Cardiac fibroblast (primary cell): ENCODE measurements at regions not wholly inside any gene's neighbourhood (a gene's known extent, or its start where the extent isn't known, plus 50 kb on each side); places are given as distances from the start of the nearest gene placed in this dataset.

ENCODE experiments used
- DNase-seq, 2 donors: peaks; one replicate each; pipeline versions ENCODE4 v3.0.0 to v3.0.0-alpha.2; 2010; ENCODE audit warnings: low read depth in 2 of 2
- H3K4me3 ChIP-seq, 2 donors: replicated peaks in 1 of 2; 1 replicate in 1 of 2; 2 replicates in 1 of 2; pipeline ENCODE4 v1.5.1; 2011; ENCODE audit warnings: low read depth in 2 of 2, low read length in 2 of 2, mild to moderate bottlenecking in 2 of 2, moderate library complexity in 1 of 2
- CTCF ChIP-seq: IDR thresholded peaks from one replicate; pipeline ENCODE4 v1.5.1; 2011; ENCODE audit warnings: low read depth, mild to moderate bottlenecking, low read length, inconsistent platforms

GRCh38 chr1:14442669-14443068 lies 155.8 kb upstream of the KAZN start:
- no peak for TF ChIP-seq CTCF
- no peak overlapping the region for H3K4me3 ChIP-seq
- DNase-seq, result no peak

GRCh38 chr1:14443164-14443787 lies 155.2 kb upstream of the KAZN start:
- H3K4me3 ChIP-seq, result no peak overlapping the region
- no peak for TF ChIP-seq CTCF
- no peak for DNase-seq

DNA sequence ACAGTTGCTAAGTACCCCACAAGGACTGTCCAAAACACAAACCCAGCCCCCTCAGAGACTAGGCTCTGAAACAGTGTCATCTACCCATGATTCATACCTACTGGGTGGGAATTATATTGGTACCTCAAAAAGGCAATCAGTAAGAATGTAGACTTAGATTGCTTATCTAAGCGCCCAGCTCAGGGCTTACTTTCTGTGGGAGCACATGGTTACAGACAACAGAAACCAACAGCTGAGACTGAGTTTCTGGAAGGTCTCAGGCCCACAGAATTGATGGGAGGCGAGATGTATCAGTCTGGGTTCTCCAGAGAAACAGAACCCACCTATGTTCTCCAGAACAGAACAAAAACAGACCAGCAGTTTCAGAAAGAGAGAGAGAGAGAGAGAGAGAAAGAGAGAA lies 147.3 kb upstream of the KAZN start:
- DNase-seq, result no peak
- TF ChIP-seq CTCF, result no peak
- H3K4me3 ChIP-seq, result no peak overlapping the region

- no peak for TF ChIP-seq CTCF
- H3K4me3 ChIP-seq, result no peak overlapping the region
- no peak for DNase-seq
These were observed 145.9 kb upstream of the KAZN start for GRCh38 chr1:14452551-14452950.

DNA sequence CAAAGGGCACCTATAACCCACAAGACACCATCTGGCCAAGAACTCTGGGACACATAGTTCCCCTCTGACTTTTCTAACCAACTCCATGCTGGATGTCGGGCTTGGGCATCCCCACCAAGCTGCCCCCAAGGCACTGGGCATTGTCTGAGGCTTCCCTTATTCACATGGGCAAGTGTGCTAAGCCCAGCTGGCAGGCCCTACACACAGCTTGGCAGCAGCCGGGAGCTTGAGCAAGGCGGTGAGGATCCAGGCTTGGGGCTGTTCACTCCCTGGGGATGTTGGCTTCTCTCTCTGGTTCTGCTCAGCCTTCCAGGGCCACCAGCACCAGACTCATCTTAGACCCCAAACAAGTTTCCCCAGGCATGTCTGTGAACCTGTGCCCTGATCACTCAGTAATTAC lies 138.3 kb upstream of the KAZN start:
- no peak for TF ChIP-seq CTCF
- no peak for DNase-seq
- H3K4me3 ChIP-seq, result no peak overlapping the region

DNA sequence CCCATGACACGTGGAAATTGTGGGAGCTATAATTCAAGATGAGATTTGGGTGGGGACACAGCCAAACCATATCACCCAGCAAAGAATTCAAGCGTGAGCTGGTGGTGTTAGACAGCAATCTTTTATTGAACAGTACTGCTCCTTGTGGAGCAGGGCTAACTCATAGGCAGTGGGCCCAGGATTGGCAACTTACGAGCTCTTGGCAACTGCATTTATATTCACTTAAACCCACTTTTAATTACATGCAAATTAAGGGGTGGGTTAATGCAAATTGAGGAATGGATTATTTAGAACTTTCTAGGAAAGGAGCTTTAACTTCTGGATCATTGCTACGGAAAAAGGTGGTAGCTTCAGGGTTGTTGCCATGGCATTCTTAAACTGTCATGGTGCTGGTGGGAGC lies 135.6 kb upstream of the KAZN start:
- TF ChIP-seq CTCF, result no peak
- H3K4me3 ChIP-seq, result no peak overlapping the region
- DNase-seq, result no peak

DNA sequence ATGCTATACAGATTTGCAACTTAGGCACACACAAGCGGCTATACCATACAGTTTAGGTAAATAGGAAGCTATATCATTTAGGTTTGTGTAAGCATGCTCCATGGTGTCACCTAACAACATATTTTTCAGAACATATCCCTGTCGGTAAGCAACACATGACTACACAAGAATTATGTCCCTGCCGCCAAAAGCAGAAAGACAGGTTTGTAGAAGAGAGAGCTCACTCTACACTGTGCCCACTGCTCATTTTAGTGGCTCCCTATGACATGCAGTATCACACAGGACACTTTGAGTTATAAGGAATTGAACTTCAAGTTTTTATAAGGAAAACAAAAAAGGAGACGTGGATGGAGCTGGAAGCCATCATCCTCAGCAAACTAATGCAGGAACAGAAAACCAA lies 132.5 kb upstream of the KAZN start:
- H3K4me3 ChIP-seq, result no peak overlapping the region
- TF ChIP-seq CTCF, result no peak
- DNase-seq, result no peak
